GM12872 (cell line): ENCODE measurements at regions not wholly inside any gene's neighbourhood (a gene's known extent, or its start where the extent isn't known, plus 50 kb on each side); places are given as distances from the start of the nearest gene placed in this dataset.

Experiments used
- CTCF ChIP-seq: IDR thresholded peaks from 3 replicates; pipeline ENCODE4 v1.5.1; 2011; ENCODE audit warnings: low read depth, mild to moderate bottlenecking, low read length, moderate library complexity; ENCODE audit not compliant: insufficient read depth

- TF ChIP-seq CTCF, result no peak
Measured at GRCh38 chr7:17548014-17548653, 249.7 kb downstream of the AHR start.

GRCh38 chr7:17549406-17549805, 251.0 kb downstream of the AHR start:
- TF ChIP-seq CTCF, result no peak

- no peak for TF ChIP-seq CTCF
Measured at GRCh38 chr7:17552373-17552772, 253.9 kb downstream of the AHR start.

GRCh38 chr7:17552952-17553351, 254.5 kb downstream of the AHR start:
- TF ChIP-seq CTCF, result no peak

GRCh38 chr7:17554341-17555015, 256.0 kb downstream of the AHR start:
- no peak for TF ChIP-seq CTCF

- TF ChIP-seq CTCF, result no peak
Measured at GRCh38 chr7:17556247-17556956, 257.9 kb downstream of the AHR start.

GRCh38 chr7:17557251-17557671, 258.8 kb downstream of the AHR start:
- no peak for TF ChIP-seq CTCF
